ENCODE measurements at regions not wholly inside any gene's neighbourhood (a gene's known extent, or its start where the extent isn't known, plus 50 kb on each side); places are given as distances from the start of the nearest gene placed in this dataset.

GRCh38 chr19:32058131-32058530 lies 287.3 kb upstream of the ZNF507 start:
- TF ChIP-seq YY1 (IDR thresholded peaks at IDR 0.05; ENCODE audit: insufficient read depth, insufficient read length) = no peak
- TF ChIP-seq ZNF274 (IDR thresholded peaks at IDR 0.05; ENCODE audit: low read depth, low read length) = no peak
- TF ChIP-seq SUZ12 (IDR thresholded peaks at IDR 0.05; ENCODE audit: extremely low read depth, insufficient read depth, insufficient read length) = no peak
